WERI-Rb-1 (cell line): ENCODE measurements at regions not wholly inside any gene's neighbourhood (a gene's known extent, or its start where the extent isn't known, plus 50 kb on each side); places are given as distances from the start of the nearest gene placed in this dataset.

ENCODE experiments used
- DNase-seq: peaks from one replicate; pipeline ENCODE4 v3.0.0-alpha.2; 2020
- H3K27ac ChIP-seq: fragments of 250-450 bp; sonication (Bioruptor Pico); 2 replicates; pipeline ENCODE4 v1.5.1; 2020; ENCODE audit warnings: mild to moderate bottlenecking, moderate library complexity
- H3K27me3 ChIP-seq: fragments of 250-450 bp; sonication (Bioruptor Pico); 2 replicates; pipeline ENCODE4 v1.5.1; 2021; ENCODE audit warnings: mild to moderate bottlenecking, low read depth, moderate library complexity; ENCODE audit not compliant: insufficient read depth, severe bottlenecking
- H3K36me3 ChIP-seq: fragments of 250-450 bp; sonication (Bioruptor Pico); 2 replicates; pipeline ENCODE4 v1.5.1; 2020; ENCODE audit warnings: mild to moderate bottlenecking, moderate library complexity
- H3K4me3 ChIP-seq: 2 replicates; pipeline ENCODE4 v1.5.1; 2011; ENCODE audit warnings: low read depth, mild to moderate bottlenecking, control low read depth, low read length
- H3K9me3 ChIP-seq: fragments of 250-450 bp; sonication (Bioruptor Pico); 2 replicates; pipeline ENCODE4 v1.5.1; 2021; ENCODE audit warnings: mild to moderate bottlenecking, moderate library complexity; ENCODE audit not compliant: severe bottlenecking
- TF ChIP-seq, protein P1 (sequence below): IDR thresholded peaks from 2 replicates; pipeline ENCODE4 v1.5.1; 2011; ENCODE audit warnings: low read depth, mild to moderate bottlenecking, control low read depth, inconsistent platforms, low read length

DNA sequence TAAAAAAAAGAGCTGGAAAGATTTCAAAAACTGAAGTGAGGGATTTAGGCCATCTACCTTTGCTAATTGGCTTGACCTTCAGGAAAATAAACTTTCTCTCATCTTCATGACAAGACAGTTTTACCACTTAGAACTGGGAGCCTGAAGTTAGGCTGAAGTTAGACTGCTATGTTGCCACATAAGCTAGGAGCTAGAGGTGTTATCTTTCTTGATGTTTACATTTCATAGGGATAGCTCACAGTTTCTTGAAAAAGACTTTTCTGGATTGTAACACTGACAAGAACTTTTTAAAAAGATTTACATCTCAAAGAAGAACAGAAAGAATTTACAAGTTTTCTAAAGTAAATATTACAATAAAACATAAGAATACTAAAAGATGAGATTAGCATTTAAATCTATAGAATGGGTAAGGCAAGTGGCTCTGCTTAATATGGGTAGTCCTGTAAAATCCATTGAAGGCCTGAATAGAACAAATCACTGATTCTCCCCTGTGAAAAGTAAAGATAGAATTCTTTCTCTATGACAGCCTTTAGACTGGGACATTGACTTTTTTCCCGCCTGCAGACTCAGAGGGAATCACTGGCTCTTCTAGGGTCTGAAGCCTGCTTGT is 1665.4 kb upstream of the CDH9 start:
- H3K36me3 ChIP-seq, result no peaks in the 10 kb centered on the region
- no peak for DNase-seq
- TF ChIP-seq, protein P1, sequence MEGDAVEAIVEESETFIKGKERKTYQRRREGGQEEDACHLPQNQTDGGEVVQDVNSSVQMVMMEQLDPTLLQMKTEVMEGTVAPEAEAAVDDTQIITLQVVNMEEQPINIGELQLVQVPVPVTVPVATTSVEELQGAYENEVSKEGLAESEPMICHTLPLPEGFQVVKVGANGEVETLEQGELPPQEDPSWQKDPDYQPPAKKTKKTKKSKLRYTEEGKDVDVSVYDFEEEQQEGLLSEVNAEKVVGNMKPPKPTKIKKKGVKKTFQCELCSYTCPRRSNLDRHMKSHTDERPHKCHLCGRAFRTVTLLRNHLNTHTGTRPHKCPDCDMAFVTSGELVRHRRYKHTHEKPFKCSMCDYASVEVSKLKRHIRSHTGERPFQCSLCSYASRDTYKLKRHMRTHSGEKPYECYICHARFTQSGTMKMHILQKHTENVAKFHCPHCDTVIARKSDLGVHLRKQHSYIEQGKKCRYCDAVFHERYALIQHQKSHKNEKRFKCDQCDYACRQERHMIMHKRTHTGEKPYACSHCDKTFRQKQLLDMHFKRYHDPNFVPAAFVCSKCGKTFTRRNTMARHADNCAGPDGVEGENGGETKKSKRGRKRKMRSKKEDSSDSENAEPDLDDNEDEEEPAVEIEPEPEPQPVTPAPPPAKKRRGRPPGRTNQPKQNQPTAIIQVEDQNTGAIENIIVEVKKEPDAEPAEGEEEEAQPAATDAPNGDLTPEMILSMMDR, result no peak
- H3K4me3 ChIP-seq, result no peak overlapping the region
- no peaks in the 10 kb centered on the region for H3K9me3 ChIP-seq
- H3K27ac ChIP-seq, result no peak overlapping the region
- H3K27me3 ChIP-seq, result no peaks in the 10 kb centered on the region

DNA sequence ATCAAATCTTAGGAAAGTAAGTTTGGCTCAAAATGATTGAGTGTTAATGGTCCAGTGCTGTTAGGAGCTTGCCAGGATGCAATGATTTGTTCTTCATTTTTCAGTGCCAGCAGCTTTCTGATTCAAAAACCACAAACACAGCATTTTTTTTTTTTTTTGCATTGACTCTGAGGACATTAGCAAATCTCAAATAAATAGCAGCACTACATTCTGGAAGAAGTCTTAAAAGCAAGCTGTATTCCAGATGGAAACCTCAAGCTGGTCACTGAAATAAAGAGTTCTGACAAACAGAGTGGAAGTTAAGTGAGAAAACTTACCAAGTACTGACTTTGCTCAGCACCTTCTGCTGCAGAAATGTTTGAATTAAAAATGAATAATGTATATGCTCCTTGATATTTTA is 1653.1 kb upstream of the CDH9 start:
- Histone ChIP-seq H3K9me3 (no peaks in the 10 kb centered on the region), H3K4me3 (no peak overlapping the region), H3K36me3 (no peaks in the 10 kb centered on the region), H3K27ac (no peak overlapping the region), H3K27me3 (no peaks in the 10 kb centered on the region)
- no peak for DNase-seq
- TF ChIP-seq, protein P1, result no peak

DNA sequence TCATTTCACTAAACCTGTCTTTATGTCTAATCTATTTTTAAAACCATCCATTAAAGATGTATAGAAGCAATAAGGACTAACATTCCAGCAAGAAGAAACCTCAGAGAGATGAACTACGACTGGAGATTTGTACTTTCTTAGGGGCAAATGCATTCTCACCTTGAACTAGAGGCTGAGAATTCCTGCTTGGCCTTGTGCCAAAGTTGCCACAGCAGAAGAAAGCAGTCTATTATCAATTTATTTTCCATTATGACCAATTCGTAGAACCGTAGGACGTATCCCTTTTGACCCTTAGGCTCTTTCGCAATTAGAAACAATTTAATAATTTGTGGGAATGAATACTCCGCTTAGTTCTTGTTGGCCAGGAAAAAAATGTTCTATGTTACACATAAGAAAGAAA is 1647.4 kb upstream of the CDH9 start:
- Histone ChIP-seq H3K27me3 (no peaks in the 10 kb centered on the region), H3K36me3 (no peaks in the 10 kb centered on the region), H3K9me3 (no peaks in the 10 kb centered on the region), H3K4me3 (no peak overlapping the region), H3K27ac (no peak overlapping the region)
- TF ChIP-seq, protein P1, result no peak
- no peak for DNase-seq

DNA sequence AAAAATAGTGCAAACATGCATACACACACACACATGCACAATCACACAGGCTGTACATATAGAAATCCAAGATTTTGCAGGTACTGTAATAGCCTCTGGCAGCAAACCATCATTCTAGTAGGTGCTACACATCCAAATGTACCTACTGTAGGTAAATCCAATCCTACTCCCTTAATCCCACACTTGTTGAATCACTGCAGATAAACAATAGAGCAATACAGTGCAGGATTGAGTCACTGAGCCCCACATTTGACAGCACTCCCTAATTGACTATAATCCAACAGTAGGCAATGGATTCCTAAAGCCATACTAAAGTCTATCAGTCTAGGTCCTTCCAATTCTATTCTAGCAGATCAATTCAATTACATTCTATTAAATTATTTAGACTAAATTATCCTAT is 1640.5 kb upstream of the CDH9 start:
- no peak overlapping the region for H3K4me3 ChIP-seq
- no peaks in the 10 kb centered on the region for H3K9me3 ChIP-seq
- TF ChIP-seq, protein P1, result no peak
- no peaks in the 10 kb centered on the region for H3K27me3 ChIP-seq
- H3K27ac ChIP-seq, result no peak overlapping the region
- no peak for DNase-seq
- H3K36me3 ChIP-seq, result no peaks in the 10 kb centered on the region

DNA sequence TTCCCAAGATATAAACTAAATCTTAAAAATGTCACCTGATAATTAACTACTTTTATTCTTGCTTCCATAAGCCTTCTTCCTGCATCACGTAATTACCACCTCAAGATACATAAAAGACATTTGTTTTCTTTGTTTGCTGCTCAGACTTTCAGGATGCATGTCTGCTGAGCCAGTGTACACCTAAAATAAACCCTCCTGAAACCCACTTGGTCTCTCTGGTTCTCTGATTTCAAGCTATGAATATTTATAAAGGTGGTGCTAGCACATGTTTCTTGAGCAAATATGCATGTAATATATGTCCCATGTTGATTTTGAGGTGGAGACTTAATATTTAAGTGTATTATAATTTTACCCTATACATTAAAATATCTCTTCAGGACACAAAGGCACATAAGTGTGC is 1627.7 kb upstream of the CDH9 start:
- no peaks in the 10 kb centered on the region for H3K27me3 ChIP-seq
- H3K4me3 ChIP-seq, result no peak overlapping the region
- H3K36me3 ChIP-seq, result no peaks in the 10 kb centered on the region
- H3K27ac ChIP-seq, result no peak overlapping the region
- TF ChIP-seq, protein P1, result no peak
- no peak for DNase-seq
- peaks cover 15% of the 10 kb centered on the region for H3K9me3 ChIP-seq

DNA sequence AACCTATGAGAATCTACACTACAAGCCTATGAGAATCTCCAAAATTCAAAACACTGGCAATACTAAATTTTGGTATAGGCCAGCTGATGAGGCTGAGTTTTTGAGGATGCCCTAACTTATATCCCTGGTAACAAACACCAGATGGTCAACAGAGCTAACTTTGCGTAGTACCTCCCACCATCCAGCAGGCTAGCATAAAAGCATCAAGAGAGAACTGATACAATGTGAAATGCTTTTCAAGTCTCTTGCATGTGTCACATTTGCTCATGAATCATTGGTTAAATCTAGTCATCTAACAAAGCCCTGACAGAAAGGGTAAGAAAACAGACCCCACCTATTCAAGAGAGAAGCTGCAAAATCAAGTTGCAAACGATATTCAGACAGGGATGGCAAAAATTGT is 1609.7 kb upstream of the CDH9 start:
- TF ChIP-seq, protein P1, result no peak
- no peak overlapping the region for H3K4me3 ChIP-seq
- no peaks in the 10 kb centered on the region for H3K36me3 ChIP-seq
- no peak overlapping the region for H3K27ac ChIP-seq
- DNase-seq, result peak; percentile 12
- H3K27me3 ChIP-seq, result no peaks in the 10 kb centered on the region
- H3K9me3 ChIP-seq, result no peaks in the 10 kb centered on the region
